ENCODE measurements at regions not wholly inside any gene's neighbourhood (a gene's known extent, or its start where the extent isn't known, plus 50 kb on each side); places are given as distances from the start of the nearest gene placed in this dataset.

DNA sequence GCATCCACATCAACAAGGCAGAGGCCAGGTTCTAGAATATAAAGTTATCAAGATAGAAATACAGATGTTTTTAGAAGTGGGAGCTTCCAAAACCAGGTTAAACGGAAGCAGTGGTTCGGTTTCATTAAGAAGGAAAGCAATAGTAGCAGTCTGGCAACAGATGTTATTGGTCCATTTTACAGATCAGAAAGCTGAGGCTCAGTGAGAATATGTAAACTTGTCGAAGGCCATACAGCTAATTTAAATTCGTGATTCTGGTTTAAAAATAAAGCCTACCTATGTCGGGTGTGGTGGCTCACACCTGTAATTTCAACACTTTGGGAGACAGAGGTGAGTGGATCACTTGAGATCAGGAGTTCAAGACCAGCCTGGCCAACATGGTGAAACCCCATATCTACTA lies 160.6 kb downstream of the ARRDC3 start:
- no peaks in the 10 kb centered on the region for H3K27me3 ChIP-seq (replicated peaks; ENCODE audit: insufficient read depth, low read depth, low read length, poor library complexity)
- no peak for DNase-seq (ENCODE audit: low spot score)
- TF ChIP-seq, protein P1, sequence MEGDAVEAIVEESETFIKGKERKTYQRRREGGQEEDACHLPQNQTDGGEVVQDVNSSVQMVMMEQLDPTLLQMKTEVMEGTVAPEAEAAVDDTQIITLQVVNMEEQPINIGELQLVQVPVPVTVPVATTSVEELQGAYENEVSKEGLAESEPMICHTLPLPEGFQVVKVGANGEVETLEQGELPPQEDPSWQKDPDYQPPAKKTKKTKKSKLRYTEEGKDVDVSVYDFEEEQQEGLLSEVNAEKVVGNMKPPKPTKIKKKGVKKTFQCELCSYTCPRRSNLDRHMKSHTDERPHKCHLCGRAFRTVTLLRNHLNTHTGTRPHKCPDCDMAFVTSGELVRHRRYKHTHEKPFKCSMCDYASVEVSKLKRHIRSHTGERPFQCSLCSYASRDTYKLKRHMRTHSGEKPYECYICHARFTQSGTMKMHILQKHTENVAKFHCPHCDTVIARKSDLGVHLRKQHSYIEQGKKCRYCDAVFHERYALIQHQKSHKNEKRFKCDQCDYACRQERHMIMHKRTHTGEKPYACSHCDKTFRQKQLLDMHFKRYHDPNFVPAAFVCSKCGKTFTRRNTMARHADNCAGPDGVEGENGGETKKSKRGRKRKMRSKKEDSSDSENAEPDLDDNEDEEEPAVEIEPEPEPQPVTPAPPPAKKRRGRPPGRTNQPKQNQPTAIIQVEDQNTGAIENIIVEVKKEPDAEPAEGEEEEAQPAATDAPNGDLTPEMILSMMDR (conservative IDR thresholded peaks at IDR 0.05; ENCODE audit: low read depth, low read length): no peak
- no peak for TF ChIP-seq EZH2 (IDR thresholded peaks at IDR 0.05; ENCODE audit: borderline replicate concordance, low read depth, low read length, poor library complexity, severe bottlenecking)
- CTCF ChIA-PET: no interaction called here
- H3K27ac ChIP-seq (ENCODE audit: low read depth, low read length, poor library complexity, severe bottlenecking): no peak overlapping the region
- intact Hi-C loops (cut with micrococcal nuclease; ENCODE audit: unreplicated experiment): no loop called here
- no peaks in the 10 kb centered on the region for H3K36me3 ChIP-seq (ENCODE audit: insufficient read depth, low read length, poor library complexity, severe bottlenecking)
- no peaks in the 10 kb centered on the region for H3K9me3 ChIP-seq (ENCODE audit: low read depth, low read length, poor library complexity, severe bottlenecking)
- no TSS peak for BruUV-seq (replicated peaks)
- POLR2A ChIA-PET (ENCODE audit: low non-redundant PET): interaction anchor here (0.5 kb wide), 1 partner anchor 159 kb away, joined by 10 read pairs; no protein-coding TSS in a partner anchor
- H3K4me1 ChIP-seq (ENCODE audit: insufficient read depth, low read length, poor library complexity, severe bottlenecking): no peaks in the 10 kb centered on the region
- no peak overlapping the region for H3K4me3 ChIP-seq (ENCODE audit: low read depth, low read length, poor library complexity, severe bottlenecking)

DNA sequence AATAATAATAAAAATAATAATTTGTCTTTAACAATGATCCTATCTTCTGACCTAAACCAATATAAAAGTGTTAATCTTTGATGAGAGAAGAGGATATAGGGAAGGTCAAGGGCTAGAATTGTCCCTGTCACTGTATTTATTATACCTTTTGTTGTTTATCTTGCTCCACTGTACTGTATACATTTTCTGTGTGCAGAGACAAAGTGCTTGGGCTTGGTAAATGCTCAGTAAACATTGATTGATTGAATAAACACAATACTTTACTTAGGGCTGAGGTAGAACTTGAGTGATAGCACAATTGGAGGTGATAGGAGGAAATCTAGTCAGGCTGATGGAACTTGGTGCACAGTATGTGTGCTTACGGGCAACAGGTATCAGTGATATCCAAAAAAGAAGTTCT lies 161.2 kb downstream of the ARRDC3 start:
- Histone ChIP-seq H3K36me3 (ENCODE audit: insufficient read depth, low read length, poor library complexity, severe bottlenecking) (no peaks in the 10 kb centered on the region), H3K27ac (ENCODE audit: low read depth, low read length, poor library complexity, severe bottlenecking) (no peak overlapping the region), H3K27me3 (replicated peaks; ENCODE audit: insufficient read depth, low read depth, low read length, poor library complexity) (no peaks in the 10 kb centered on the region), H3K4me1 (ENCODE audit: insufficient read depth, low read length, poor library complexity, severe bottlenecking) (no peaks in the 10 kb centered on the region), H3K4me3 (ENCODE audit: low read depth, low read length, poor library complexity, severe bottlenecking) (no peak overlapping the region), H3K9me3 (ENCODE audit: low read depth, low read length, poor library complexity, severe bottlenecking) (no peaks in the 10 kb centered on the region)
- TF ChIP-seq, protein P1 (conservative IDR thresholded peaks at IDR 0.05; ENCODE audit: low read depth, low read length): no peak
- TF ChIP-seq EZH2 (IDR thresholded peaks at IDR 0.05; ENCODE audit: borderline replicate concordance, low read depth, low read length, poor library complexity, severe bottlenecking): no peak
- no peak for DNase-seq (ENCODE audit: low spot score)
- POLR2A ChIA-PET (ENCODE audit: low non-redundant PET): no interaction called here
- intact Hi-C loops (cut with micrococcal nuclease; ENCODE audit: unreplicated experiment): no loop called here
- CTCF ChIA-PET: no interaction called here
- BruUV-seq (replicated peaks): no TSS peak

DNA sequence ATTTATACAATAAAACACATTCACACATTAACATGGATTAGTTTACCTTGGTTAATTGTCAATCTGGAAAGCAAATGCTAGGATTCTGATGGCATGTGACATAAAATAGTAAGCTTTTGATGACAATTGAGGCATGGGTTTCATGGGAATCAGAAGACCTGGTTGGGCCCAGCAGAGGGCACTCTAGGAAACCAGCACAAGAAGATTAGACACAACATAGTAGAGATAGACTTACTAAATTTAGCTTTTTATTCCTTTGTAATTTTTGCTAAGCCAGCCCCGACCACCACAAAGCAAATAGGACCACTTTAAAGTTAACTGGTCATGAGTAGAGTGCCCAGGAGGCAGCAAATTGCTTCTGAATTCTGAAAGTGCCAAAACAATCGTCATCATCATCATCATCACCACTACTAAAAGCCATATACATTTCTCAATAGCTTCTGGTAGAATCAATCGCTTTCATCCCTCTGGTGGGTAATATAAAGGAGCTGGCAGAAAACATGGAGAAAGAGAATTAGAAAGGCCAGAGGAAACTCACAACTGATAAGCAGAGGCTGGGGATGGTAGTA lies 163.2 kb downstream of the ARRDC3 start:
- H3K36me3 ChIP-seq (ENCODE audit: insufficient read depth, low read length, poor library complexity, severe bottlenecking): no peaks in the 10 kb centered on the region
- ChIA-PET CTCF (interaction anchor here (1.5 to 1.6 kb wide), 2 partner anchors 166 to 200 kb away, joined by 6 to 8 read pairs; no protein-coding TSS in a partner anchor), POLR2A (ENCODE audit: low non-redundant PET) (no interaction called here)
- H3K27ac ChIP-seq (ENCODE audit: low read depth, low read length, poor library complexity, severe bottlenecking): no peak overlapping the region
- BruUV-seq (replicated peaks): no TSS peak
- peak; percentile 50 for DNase-seq (ENCODE audit: low spot score)
- no peaks in the 10 kb centered on the region for H3K27me3 ChIP-seq (replicated peaks; ENCODE audit: insufficient read depth, low read depth, low read length, poor library complexity)
- intact Hi-C loops (cut with micrococcal nuclease; ENCODE audit: unreplicated experiment): no loop called here
- no peak overlapping the region for H3K4me3 ChIP-seq (ENCODE audit: low read depth, low read length, poor library complexity, severe bottlenecking)
- H3K4me1 ChIP-seq (ENCODE audit: insufficient read depth, low read length, poor library complexity, severe bottlenecking): no peaks in the 10 kb centered on the region
- H3K9me3 ChIP-seq (ENCODE audit: low read depth, low read length, poor library complexity, severe bottlenecking): no peaks in the 10 kb centered on the region
- no peak for TF ChIP-seq EZH2 (IDR thresholded peaks at IDR 0.05; ENCODE audit: borderline replicate concordance, low read depth, low read length, poor library complexity, severe bottlenecking)
- TF ChIP-seq, protein P1 (conservative IDR thresholded peaks at IDR 0.05; ENCODE audit: low read depth, low read length): peak; percentile 68

Data from A673 (cell line).